ENCODE measurements at regions not wholly inside any gene's neighbourhood (a gene's known extent, or its start where the extent isn't known, plus 50 kb on each side); places are given as distances from the start of the nearest gene placed in this dataset.

DNA sequence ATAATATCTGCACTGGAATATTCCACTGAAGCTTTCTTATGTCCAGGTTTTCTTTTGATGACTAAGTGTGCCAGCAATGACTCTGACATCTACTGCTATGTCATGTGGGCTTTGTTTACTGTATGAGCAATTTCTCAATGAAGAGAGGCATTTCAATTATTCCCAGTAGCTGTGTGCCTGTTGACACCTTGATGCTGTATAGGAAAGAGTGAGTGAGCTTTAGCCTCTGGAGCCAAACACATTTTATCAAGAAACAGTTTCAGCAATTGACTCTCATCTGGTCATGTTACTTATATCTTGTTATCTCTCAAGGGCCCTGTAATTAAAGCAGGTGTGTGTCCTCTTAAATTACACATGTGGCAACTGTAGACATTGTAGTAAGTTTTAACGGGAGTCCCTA lies 493.2 kb upstream of the FANCL start:
- Histone ChIP-seq H3K4me3 (no peak overlapping the region), H3K9me3 (no peaks in the 10 kb centered on the region), H3K36me3 (ENCODE audit: low read depth) (no peaks in the 10 kb centered on the region), H3K4me1 (ENCODE audit: low read depth) (no peaks in the 10 kb centered on the region)
- intact Hi-C loops (cut with DNase I, micrococcal nuclease), result no loop called here
- TF ChIP-seq, protein P1, sequence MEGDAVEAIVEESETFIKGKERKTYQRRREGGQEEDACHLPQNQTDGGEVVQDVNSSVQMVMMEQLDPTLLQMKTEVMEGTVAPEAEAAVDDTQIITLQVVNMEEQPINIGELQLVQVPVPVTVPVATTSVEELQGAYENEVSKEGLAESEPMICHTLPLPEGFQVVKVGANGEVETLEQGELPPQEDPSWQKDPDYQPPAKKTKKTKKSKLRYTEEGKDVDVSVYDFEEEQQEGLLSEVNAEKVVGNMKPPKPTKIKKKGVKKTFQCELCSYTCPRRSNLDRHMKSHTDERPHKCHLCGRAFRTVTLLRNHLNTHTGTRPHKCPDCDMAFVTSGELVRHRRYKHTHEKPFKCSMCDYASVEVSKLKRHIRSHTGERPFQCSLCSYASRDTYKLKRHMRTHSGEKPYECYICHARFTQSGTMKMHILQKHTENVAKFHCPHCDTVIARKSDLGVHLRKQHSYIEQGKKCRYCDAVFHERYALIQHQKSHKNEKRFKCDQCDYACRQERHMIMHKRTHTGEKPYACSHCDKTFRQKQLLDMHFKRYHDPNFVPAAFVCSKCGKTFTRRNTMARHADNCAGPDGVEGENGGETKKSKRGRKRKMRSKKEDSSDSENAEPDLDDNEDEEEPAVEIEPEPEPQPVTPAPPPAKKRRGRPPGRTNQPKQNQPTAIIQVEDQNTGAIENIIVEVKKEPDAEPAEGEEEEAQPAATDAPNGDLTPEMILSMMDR (IDR thresholded peaks at IDR 0.05), result no peak
- ATAC-seq (no peak), DNase-seq (no peak)

DNA sequence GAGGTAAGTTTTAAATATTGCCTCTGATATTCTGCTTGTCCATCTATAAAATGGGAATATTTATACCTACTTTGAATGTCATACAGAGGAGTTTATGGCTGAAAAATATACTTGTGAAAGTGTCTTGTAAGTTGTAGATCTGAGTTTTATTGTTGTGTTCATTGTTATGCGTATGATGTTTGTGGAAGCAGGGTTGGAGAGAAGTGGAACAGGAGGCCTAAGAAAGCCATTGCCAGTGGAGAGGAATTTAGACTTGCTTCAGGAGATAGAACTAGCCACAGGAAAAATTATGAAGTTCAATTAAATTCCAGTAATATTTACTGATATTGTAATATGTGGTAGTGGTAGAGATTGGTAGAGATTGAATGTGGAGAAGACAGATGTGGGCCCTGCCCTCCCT lies 491.9 kb upstream of the FANCL start:
- H3K4me1 ChIP-seq (ENCODE audit: low read depth), result no peaks in the 10 kb centered on the region
- DNase-seq (no peak), ATAC-seq (no peak)
- H3K4me3 ChIP-seq, result no peak overlapping the region
- H3K36me3 ChIP-seq (ENCODE audit: low read depth), result no peaks in the 10 kb centered on the region
- intact Hi-C loops (cut with DNase I, micrococcal nuclease), result no loop called here
- no peaks in the 10 kb centered on the region for H3K9me3 ChIP-seq
- TF ChIP-seq, protein P1 (IDR thresholded peaks at IDR 0.05), result no peak

DNA sequence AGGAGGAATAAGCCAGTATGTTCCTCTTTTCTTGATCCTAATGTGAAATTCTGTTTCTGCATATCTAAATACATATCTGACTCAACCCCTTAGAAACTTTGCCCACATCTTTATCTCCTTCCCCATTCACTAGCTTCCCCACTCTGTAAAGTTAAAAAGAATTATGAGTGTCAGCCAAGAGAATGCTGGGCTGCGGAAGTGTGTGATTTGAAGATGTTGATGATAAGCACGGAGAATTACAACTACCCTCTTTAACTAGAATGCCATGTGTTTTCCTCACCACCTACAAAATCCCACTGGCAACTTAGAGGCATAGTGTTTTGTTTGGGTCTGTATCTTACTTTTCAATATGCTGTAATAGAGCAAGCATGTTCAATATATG lies 490.4 kb upstream of the FANCL start:
- intact Hi-C loops (cut with DNase I, micrococcal nuclease), result no loop called here
- no peaks in the 10 kb centered on the region for H3K36me3 ChIP-seq (ENCODE audit: low read depth)
- ATAC-seq (no peak), DNase-seq (no peak)
- H3K4me1 ChIP-seq (ENCODE audit: low read depth), result no peaks in the 10 kb centered on the region
- TF ChIP-seq, protein P1 (IDR thresholded peaks at IDR 0.05), result no peak
- H3K4me3 ChIP-seq, result no peak overlapping the region
- H3K9me3 ChIP-seq, result no peaks in the 10 kb centered on the region

DNA sequence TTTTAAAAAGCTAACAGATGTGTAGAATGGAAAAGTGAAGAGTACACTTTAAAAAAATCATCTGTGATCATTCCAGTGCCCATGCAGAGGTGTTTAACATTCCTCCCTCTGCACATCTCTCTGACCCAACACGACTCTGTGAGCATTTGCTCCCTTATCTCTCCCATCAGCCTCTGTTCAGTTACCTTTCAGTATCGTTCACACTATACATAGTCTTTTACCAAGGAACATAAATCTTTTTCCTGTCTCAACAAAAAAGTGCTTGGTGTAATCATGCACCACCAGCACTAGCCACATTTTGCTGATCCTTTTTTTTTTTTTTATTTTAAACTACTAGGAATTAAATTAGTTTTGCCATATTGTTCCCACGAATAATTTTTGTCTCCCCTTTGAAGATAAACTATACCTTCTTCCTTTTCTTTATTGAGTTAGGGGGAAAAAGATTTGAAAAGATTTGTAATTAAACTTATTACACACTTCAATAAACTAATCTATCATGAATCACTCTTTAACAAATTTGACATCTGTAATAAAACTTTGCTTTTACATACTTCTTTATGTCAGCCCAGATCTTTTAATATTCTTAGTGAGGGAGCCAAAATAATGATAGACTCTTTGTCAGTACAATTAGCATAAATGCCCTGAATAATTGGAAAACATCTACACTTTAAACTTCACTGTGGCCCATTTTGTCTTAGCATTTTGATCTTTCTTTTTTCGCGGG lies 489.8 kb upstream of the FANCL start:
- TF ChIP-seq, protein P1 (IDR thresholded peaks at IDR 0.05), result no peak
- no peaks in the 10 kb centered on the region for H3K4me1 ChIP-seq (ENCODE audit: low read depth)
- intact Hi-C loops (cut with DNase I, micrococcal nuclease), result no loop called here
- no peaks in the 10 kb centered on the region for H3K9me3 ChIP-seq
- no peak overlapping the region for H3K4me3 ChIP-seq
- no peak for ATAC-seq
- DNase-seq, result no peak
- H3K36me3 ChIP-seq (ENCODE audit: low read depth), result no peaks in the 10 kb centered on the region

DNA sequence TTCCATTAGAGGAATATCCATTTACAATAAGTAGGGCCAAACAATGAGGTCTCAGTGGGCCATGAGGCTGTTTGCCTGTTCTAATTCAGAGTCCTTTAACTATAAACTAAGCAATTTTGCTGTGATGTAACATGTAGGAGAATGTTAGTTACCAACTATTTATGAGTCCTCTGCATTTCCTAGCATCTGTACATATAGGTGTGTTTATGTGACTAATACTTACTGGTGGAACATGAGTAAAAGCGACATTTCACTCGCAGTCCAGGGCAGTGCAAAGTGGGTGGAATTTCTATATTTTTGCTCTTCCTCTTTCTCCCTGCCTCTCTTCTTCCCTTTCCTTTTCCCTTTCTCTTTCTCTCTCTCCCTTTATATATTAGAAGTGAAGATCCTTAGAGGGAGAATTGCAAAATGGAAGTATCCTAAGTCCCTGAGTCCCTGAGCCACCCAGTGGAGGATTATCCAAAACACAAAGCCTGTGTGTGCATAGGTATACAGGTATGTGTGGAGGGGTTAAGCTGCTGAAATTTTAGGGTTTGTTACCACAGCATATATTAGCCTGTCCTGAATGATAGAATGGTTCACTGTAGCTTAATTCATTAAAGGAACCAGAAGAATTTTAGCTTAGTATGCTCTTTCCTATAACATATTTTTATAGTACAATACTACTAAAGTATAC lies 487.0 kb upstream of the FANCL start:
- Histone ChIP-seq H3K4me1 (ENCODE audit: low read depth) (no peaks in the 10 kb centered on the region), H3K36me3 (ENCODE audit: low read depth) (no peaks in the 10 kb centered on the region), H3K4me3 (no peak overlapping the region), H3K9me3 (no peaks in the 10 kb centered on the region)
- DNase-seq, result no peak
- TF ChIP-seq, protein P1 (IDR thresholded peaks at IDR 0.05), result no peak
- intact Hi-C loops (cut with DNase I, micrococcal nuclease), result no loop called here
- ATAC-seq, result no peak
